PC-3 (cell line): ENCODE measurements at regions not wholly inside any gene's neighbourhood (a gene's known extent, or its start where the extent isn't known, plus 50 kb on each side); places are given as distances from the start of the nearest gene placed in this dataset.
"Not testable (repeated sequence)": the region's sequence is repeated elsewhere in the genome, so short reads cannot be mapped to it uniquely, and the experiment has no call there.

Experiments
- CTCF ChIP-seq: fragments of 300-600 bp; sonication (generic); conservative IDR thresholded peaks from 2 replicates; pipeline ENCODE4 v1.5.1; 2017; ENCODE audit warnings: antibody characterized with exemption, low read depth, mild to moderate bottlenecking, low read length
- EZH2 ChIP-seq: fragments of 300-600 bp; sonication (generic); IDR thresholded peaks from one replicate; pipeline ENCODE4 v1.6.1; 2017; ENCODE audit warnings: antibody characterized with exemption, mild to moderate bottlenecking, low read length; ENCODE audit not compliant: unreplicated experiment
- EZH2phosphoT487 ChIP-seq: fragments of 300-600 bp; sonication (generic); IDR thresholded peaks from 2 replicates; pipeline ENCODE4 v1.6.1; 2018; ENCODE audit warnings: mild to moderate bottlenecking, antibody characterized with exemption, low read length, borderline replicate concordance

- not testable (repeated sequence) for TF ChIP-seq CTCF, EZH2, EZH2phosphoT487
Observed at GRCh38 chr16:15205939-15206338, 111.9 kb upstream of the RRN3 start.
